Upper lobe of left lung (tissue), 4 donors: ENCODE measurements at regions not wholly inside any gene's neighbourhood (a gene's known extent, or its start where the extent isn't known, plus 50 kb on each side); places are given as distances from the start of the nearest gene placed in this dataset.

ENCODE experiments used
- POLR2A ChIP-seq, 4 donors: fragments of 450-650 bp; IDR thresholded peaks; one replicate each; pipeline ENCODE4 v1.5.1; 2016 to 2017; ENCODE audit warnings: antibody characterized with exemption in 4 of 4, mild to moderate bottlenecking in 2 of 4
- POLR2AphosphoS5 ChIP-seq, 2 donors: sonication (generic); formaldehyde crosslinking; IDR thresholded peaks; one replicate each; pipeline ENCODE4 v1.5.1; 2017; ENCODE audit warnings: antibody characterized with exemption in 2 of 2
- TF ChIP-seq, protein P1 (sequence below), 6 experiments: fragments of 450-650 bp in 4 of 6; fragments of 200-600 bp in 2 of 6; sonication (generic) in 2 of 6; IDR thresholded peaks; one replicate each; pipeline ENCODE4 v1.5.1; 2016 to 2019; ENCODE audit warnings: antibody characterized with exemption in 6 of 6

DNA sequence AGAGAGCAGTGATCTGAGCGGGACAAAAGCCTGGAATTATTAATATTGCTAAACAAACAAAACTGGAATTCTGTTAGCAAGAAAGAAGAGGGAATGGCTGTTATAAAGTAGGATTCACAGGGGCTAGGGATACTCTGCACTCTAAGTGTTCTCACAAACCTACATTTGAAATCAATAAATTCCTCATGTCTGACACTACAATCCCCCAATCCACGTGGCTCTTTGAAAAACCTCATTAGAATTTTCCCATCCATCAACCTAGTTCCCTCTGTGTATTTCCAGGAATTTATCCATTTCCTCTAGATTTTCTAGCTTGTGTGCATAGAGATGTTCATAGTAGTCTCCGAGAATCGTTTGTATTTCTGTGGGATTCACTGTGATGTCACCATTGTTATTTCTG is 307.5 kb downstream of the RBM26 start:
- TF ChIP-seq, protein P1, sequence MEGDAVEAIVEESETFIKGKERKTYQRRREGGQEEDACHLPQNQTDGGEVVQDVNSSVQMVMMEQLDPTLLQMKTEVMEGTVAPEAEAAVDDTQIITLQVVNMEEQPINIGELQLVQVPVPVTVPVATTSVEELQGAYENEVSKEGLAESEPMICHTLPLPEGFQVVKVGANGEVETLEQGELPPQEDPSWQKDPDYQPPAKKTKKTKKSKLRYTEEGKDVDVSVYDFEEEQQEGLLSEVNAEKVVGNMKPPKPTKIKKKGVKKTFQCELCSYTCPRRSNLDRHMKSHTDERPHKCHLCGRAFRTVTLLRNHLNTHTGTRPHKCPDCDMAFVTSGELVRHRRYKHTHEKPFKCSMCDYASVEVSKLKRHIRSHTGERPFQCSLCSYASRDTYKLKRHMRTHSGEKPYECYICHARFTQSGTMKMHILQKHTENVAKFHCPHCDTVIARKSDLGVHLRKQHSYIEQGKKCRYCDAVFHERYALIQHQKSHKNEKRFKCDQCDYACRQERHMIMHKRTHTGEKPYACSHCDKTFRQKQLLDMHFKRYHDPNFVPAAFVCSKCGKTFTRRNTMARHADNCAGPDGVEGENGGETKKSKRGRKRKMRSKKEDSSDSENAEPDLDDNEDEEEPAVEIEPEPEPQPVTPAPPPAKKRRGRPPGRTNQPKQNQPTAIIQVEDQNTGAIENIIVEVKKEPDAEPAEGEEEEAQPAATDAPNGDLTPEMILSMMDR (IDR thresholded peaks at IDR 0.05) = no peak
- TF ChIP-seq POLR2A (IDR thresholded peaks at IDR 0.05) (no peak), POLR2AphosphoS5 (IDR thresholded peaks at IDR 0.05) (no peak)
